HepG2 (cell line): ENCODE measurements at regions not wholly inside any gene's neighbourhood (a gene's known extent, or its start where the extent isn't known, plus 50 kb on each side); places are given as distances from the start of the nearest gene placed in this dataset.

ENCODE experiments used
- ATAC-seq: fragments of 200-7000 bp; cut with Tn5 transposase; 3 replicates; pipeline ENCODE4 v1.9.1; 2020; ENCODE audit warnings: mild to moderate bottlenecking, moderate library complexity
- BruUV-seq: library from RNA; stranded (reverse); fragments of 400-500 nt; replicated peaks from 2 replicates; lab custom pipeline; 2021; lab: Mats Ljungman, UMichigan
- CTCF ChIA-PET: fragments of 300-600 bp; formaldehyde crosslinking; extraction: SDS; loops from one replicate; lab custom pipeline; 2021; ENCODE audit warnings: low total read pairs, inconsistent platforms, low intra/inter-chr PET ratio; lab: Yijun Ruan, JAX
- POLR2A ChIA-PET: fragments of 350-600 bp; sonication (Branson Sonifier 250); formaldehyde crosslinking; loops from one replicate; lab custom pipeline; 2020; ENCODE audit warnings: antibody characterized with exemption, inconsistent platforms; lab: Yijun Ruan, JAX
- DNase-seq: peaks from one replicate; pipeline ENCODE4 v3.0.0-alpha.2; 2015; ENCODE audit warnings: low spot score
- FAIRE-seq: peaks from 3 replicates; lab custom pipeline; 2011; peaks lifted over from hg19 to GRCh38; lab: Jason Lieb, UNC
- H2AFZ ChIP-seq: one replicate; pipeline ENCODE4 v1.6.1; 2011; ENCODE audit warnings: low read length, inconsistent platforms
- H3K27ac ChIP-seq: fragments of 300-600 bp; 3 replicates; pipeline ENCODE4 v1.8.0; 2011; ENCODE audit warnings: mixed run types, mild to moderate bottlenecking, mixed read lengths, low read length, inconsistent platforms; ENCODE audit not compliant: insufficient read depth; ENCODE audit errors: extremely low read length
- H3K27me3 ChIP-seq, 2 experiments: fragments of 200-600 bp in 1 of 2; 2 replicates in 1 of 2; 3 replicates in 1 of 2; pipeline versions ENCODE4 v1.6.0 to v1.8.0; 2011; ENCODE audit warnings: low read length in 2 of 2, mild to moderate bottlenecking in 2 of 2, moderate library complexity in 2 of 2, inconsistent platforms in 1 of 2; ENCODE audit not compliant: insufficient read depth in 2 of 2, control insufficient read depth in 1 of 2
- H3K36me3 ChIP-seq, 2 experiments: fragments of 200-600 bp in 1 of 2; replicated peaks in 1 of 2; 2 replicates in 1 of 2; 3 replicates in 1 of 2; pipeline versions ENCODE4 v1.5.1 to v1.8.0; 2011; ENCODE audit warnings: low read length in 2 of 2, inconsistent platforms in 1 of 2; ENCODE audit not compliant: insufficient read depth in 2 of 2, control insufficient read depth in 1 of 2
- H3K4me1 ChIP-seq: 2 replicates; pipeline ENCODE4 v1.5.1; 2012; ENCODE audit warnings: low read length, inconsistent platforms; ENCODE audit not compliant: insufficient read depth
- H3K4me2 ChIP-seq: 2 replicates; pipeline ENCODE4 v1.6.0; 2011; ENCODE audit warnings: low read depth, low read length, inconsistent platforms
- H3K4me3 ChIP-seq, 3 experiments: fragments of 200-600 bp in 1 of 3; sonication (generic), shearing (Covaris generic) in 1 of 3; replicated peaks in 1 of 3; 2 replicates each; pipeline ENCODE4 v1.5.1; 2011 to 2016; ENCODE audit warnings: low read length in 3 of 3, inconsistent platforms in 2 of 3, low read depth in 2 of 3, mild to moderate bottlenecking in 2 of 3, control low read depth in 1 of 3, mixed read lengths in 1 of 3; ENCODE audit not compliant: insufficient read depth in 1 of 3
- H3K79me2 ChIP-seq: one replicate; pipeline ENCODE4 v1.6.1; 2011; ENCODE audit warnings: low read length, inconsistent platforms; ENCODE audit not compliant: insufficient read depth
- H3K9ac ChIP-seq: 2 replicates; pipeline ENCODE4 v1.6.0; 2011; ENCODE audit warnings: mild to moderate bottlenecking, low read depth, low read length, inconsistent platforms; ENCODE audit not compliant: insufficient read depth
- H3K9me3 ChIP-seq: 2 replicates; pipeline ENCODE4 v1.5.1; 2012; ENCODE audit warnings: mild to moderate bottlenecking, low read length
- H4K20me1 ChIP-seq: 2 replicates; pipeline ENCODE4 v1.6.0; 2011; ENCODE audit warnings: inconsistent platforms, mild to moderate bottlenecking, low read length, moderate library complexity; ENCODE audit not compliant: insufficient read depth
- KDM5B ChIP-seq: sonication (generic); formaldehyde crosslinking; IDR thresholded peaks from 2 replicates; pipeline ENCODE4 v1.4.0; 2020; ENCODE audit warnings: missing genetic modification reagents, mild to moderate bottlenecking, borderline replicate concordance
- RBM39 ChIP-seq: fragments of 200-400 bp; formaldehyde crosslinking; IDR thresholded peaks from one replicate; pipeline ENCODE4 v1.6.1; 2018; ENCODE audit warnings: antibody characterized with exemption, mild to moderate bottlenecking, low read depth, low read length; ENCODE audit not compliant: poor library complexity, severe bottlenecking
- SALL2 ChIP-seq: sonication (generic); formaldehyde crosslinking; IDR thresholded peaks from 2 replicates; pipeline ENCODE4 v1.8.1; 2023; ENCODE audit warnings: mild to moderate bottlenecking, missing genetic modification reagents, inconsistent platforms
- ZHX1 ChIP-seq: sonication (generic); formaldehyde crosslinking; IDR thresholded peaks from 2 replicates; pipeline ENCODE4 v1.8.1; 2022; ENCODE audit warnings: low read depth, mild to moderate bottlenecking, missing genetic modification reagents
- ZNF235 ChIP-seq: sonication (generic); formaldehyde crosslinking; IDR thresholded peaks from 2 replicates; pipeline ENCODE4 v1.8.1; 2023; ENCODE audit warnings: mild to moderate bottlenecking, missing genetic modification reagents, borderline replicate concordance
- ZNF75D ChIP-seq: sonication (generic); formaldehyde crosslinking; IDR thresholded peaks from 2 replicates; pipeline ENCODE4 v1.8.1; 2023; ENCODE audit warnings: missing genetic modification reagents, mild to moderate bottlenecking, borderline replicate concordance
- ZZZ3 ChIP-seq: sonication (generic); formaldehyde crosslinking; IDR thresholded peaks from 2 replicates; pipeline ENCODE4 v1.4.0; 2020; ENCODE audit warnings: missing genetic modification reagents, mild to moderate bottlenecking, borderline replicate concordance
- WGBS: methylation state at CpG from one replicate; pipeline ENCODE4 v1.1.6; 2017; ENCODE audit warnings: low lambda C conversion rate; 5-methylcytosine and 5-hydroxymethylcytosine counted together
- in situ Hi-C: cut with HindIII; loops from 2 replicates; pipeline ENCODE4 v1.10.0; 2017; ENCODE audit warnings: low pct_unique_long_range_greater_than_20kb; ENCODE audit not compliant: extremely low pct_ligation_motif_present
- intact Hi-C: fragments of 100-400 bp; cut with micrococcal nuclease; formaldehyde crosslinking; loops from one replicate; pipeline ENCODE4 v1.10.0; 2022; ENCODE audit not compliant: unreplicated experiment

GRCh38 chr19:29448046-29448445, 77.7 kb upstream of the VSTM2B start:
- TF ChIP-seq SALL2 (CRISPR knock-in tag) (no peak), KDM5B (CRISPR knock-in tag) (no peak), RBM39 (no peak), ZNF75D (CRISPR knock-in tag) (no peak), ZZZ3 (CRISPR knock-in tag) (no peak), ZNF235 (CRISPR knock-in tag) (no peak), ZHX1 (CRISPR knock-in tag) (no peak)
- Histone ChIP-seq H3K4me3 (no peak overlapping the region), H3K4me1 (no peaks in the 10 kb centered on the region), H2AFZ (no peak overlapping the region), H4K20me1 (no peaks in the 10 kb centered on the region), H3K27ac (no peak overlapping the region), H3K4me2 (no peak overlapping the region), H3K79me2 (no peaks in the 10 kb centered on the region), H3K9me3 (no peaks in the 10 kb centered on the region), H3K9ac (no peak overlapping the region), H3K36me3 (no peaks in the 10 kb centered on the region), H3K27me3 (no peaks in the 10 kb centered on the region)
- in situ Hi-C loops (no loop called here), intact Hi-C loops (no loop called here)
- ATAC-seq = no peak
- no peak for DNase-seq
- 46% methylated on average over 8 of the region's 8 CpGs for WGBS
- ChIA-PET POLR2A (no interaction called here), CTCF (no interaction called here)
- no TSS peak for BruUV-seq
- no peak for FAIRE-seq
